ENCODE measurements at regions not wholly inside any gene's neighbourhood (a gene's known extent, or its start where the extent isn't known, plus 50 kb on each side); places are given as distances from the start of the nearest gene placed in this dataset.

- DNase-seq = no peak
Observed at GRCh38 chr6:2562721-2563451, 187.8 kb downstream of the MYLK4 start.

DNA sequence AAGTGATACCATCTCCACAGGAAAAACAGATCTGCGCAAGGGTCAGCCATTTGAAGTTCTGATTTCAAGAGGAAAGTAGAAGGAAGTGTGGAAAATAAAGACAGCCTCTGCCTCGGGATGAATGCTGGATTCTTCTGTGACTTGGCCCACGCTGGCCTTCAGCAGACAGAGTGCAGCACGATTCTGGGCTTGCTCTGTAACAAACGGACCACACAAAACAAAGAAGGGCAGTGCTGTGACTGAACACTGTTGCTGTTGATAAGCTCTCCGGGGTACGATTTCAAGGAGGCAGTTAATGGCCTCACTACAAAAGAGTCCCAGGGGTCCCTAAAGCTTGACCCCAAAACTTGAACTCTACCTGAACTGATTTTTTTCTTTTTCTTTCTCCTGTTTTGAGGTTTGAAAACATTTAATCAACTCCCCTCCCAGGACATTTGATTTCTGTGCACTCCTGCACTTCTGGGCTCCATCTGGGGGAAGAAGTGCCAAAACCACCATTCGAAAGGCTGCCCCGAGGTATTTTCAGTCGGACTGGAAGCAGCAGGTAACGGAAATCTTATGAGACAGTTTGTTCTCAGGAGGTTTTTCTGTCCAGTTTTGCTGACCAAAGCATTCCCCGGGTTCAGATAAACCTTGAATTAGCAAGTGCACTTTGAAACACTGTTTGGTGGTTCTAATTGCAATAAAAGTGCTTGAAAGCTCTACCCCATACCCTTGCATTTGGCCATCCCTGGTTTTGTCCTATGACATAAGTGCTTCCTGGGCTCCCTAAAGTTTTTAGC, 189.6 kb downstream of the MYLK4 start:
- peak; percentile 59 for DNase-seq

GRCh38 chr6:2560140-2560818, 190.4 kb downstream of the MYLK4 start:
- DNase-seq = no peak

DNA sequence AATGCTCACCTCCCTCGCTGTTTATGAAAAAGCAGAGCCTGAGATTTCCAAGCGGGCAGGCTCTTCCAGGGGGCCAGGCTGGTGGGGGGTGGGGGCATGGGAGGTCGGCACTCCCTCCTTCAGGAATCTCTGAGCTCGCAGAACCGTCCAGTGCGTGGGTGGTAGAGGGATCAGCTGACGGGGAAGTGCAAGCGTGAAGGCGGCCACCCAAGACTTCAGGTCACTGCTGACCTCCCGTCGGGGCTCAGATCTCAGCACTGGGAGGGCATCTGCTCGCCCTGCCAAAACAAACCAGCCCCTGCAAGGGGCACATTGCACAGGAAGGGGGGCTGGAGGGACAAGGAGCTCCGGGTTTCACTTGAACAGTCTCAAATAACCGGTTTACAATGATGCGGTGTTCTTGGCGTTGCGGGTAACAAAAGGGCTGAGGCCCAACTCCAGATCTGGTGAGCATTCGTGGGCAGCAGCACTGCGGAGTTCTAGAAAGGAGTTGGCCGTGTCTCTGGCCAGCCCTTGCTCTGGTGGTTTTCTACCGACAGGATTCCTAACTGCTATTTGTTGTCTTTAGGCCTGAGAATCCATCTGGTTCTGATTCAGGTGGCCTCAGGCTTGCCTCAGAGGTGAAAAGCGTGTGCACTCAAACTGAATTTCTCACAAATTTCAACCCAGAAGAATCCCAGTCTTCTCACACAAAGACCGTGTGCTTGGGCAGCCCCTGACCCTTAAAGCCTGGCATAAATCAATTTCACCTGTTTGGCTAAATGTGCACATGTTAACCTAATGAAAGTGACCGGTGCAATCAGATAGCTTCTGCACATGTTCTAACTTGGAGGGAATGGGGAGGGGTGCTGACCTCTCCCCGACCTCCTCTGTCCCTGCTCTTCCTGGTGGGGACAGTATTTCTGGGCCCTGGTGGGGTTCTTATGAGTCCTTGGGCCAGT, 191.6 kb downstream of the MYLK4 start:
- peak; percentile 64 for DNase-seq

DNA sequence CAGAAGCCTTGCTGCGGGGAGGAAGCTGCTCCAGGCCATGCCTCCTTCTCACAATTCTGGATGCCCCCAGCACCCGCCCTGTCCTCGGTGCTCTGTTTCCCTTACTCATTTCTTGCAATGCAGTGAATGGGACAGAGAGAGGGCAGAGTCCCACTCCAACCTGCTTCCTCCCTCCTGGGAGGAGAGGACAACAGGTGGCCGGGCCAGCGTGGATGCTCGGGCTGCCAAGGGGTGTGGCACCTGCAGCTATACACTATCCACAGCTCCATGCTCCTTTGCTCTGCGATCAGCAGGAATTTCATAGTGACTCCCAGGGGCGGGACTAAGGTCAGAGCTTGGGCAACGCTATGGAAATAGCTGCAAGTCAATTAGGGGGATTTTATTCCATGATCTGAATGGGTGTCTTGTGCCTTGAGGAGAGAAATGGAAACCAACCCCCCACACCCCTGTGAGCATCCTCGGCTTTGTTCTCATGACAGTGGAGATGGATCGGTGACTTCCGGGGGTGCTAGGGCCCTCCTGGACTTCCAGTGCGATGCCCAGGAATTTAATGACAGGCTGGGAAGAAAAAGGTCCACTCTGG, 192.5 kb downstream of the MYLK4 start:
- no peak for DNase-seq

GRCh38 chr6:2557181-2557720, 193.5 kb downstream of the MYLK4 start:
- DNase-seq = no peak

DNA sequence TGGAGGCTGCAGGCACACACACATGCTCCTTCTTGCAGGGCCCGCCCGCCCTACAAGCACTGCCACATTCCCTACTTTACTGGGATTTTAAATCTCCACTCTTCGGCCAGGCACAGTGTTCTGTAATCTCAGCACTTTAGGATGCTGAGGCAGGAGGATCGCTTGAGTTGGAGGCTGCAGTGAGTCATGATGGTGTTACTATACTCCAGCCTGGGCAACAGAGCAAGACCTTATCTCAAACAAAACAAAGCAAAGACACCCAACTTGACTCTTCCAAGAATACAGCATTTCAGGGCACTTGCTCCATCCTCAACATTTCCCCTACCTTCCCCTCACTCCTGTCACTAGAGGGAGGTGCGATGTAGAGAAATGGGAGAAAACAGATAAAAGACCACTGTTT, 194.0 kb downstream of the MYLK4 start:
- no peak for DNase-seq

DNA sequence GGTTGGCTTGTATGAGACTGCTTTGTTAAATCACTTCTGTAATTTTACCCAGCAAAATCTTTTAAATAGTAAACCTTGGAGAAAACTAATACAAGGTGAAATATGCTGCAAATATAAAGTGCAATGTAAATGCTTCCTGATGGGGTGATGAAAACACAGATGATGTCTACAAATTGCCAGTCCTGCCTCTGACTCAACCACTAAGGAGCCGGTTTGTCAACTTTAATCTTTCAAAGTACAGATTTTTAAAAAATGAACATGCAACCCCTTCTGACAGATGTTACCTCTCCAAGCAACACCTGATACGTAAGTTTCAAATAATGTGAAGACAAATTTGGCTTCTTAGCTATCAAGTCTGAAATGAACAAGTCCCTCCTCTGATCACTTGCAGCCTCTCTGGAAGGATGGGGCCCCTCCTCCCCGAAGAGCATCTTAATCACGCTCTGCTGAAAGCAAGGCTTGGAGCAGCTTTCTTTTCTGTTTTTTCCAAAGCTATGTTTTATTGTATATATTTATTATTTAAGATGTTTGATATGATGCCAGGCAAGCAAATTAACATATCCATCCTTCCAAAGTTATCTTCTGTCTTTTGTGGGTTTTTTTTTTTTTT, 196.0 kb downstream of the MYLK4 start:
- DNase-seq = no peak

DNA sequence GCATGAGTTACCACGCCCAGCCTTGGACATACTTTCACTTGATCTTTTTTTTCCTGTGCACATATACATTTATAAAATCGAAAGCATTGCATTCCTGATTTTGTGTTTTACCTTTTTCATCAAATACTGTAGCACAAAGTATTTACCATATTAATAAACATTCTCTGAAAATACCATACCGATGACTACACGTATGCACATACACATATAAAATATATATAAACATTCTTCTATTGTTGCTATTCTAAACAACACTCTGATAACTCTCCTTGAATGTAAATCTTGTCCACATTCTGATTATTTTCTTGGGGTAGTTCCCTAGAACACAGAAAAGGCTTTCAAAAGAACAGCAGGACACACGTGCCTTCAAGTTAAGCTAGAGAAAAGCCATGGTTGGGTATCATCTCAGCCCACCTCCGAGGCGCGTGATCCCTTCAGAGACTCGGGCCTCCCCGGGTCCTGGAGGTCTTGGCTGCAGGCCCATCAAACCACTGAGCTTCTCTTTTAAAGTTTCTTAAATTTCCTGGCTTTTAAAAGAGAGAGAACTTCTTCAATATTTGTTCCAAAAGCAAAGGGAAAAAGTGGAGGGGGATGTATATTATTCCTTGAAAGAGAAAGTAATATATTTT, 198.1 kb downstream of the MYLK4 start:
- no peak for DNase-seq

- no peak for DNase-seq
Observed at GRCh38 chr6:2551705-2552104, 199.0 kb downstream of the MYLK4 start.

GRCh38 chr6:2550247-2550646, 200.5 kb downstream of the MYLK4 start:
- DNase-seq = no peak

DNA sequence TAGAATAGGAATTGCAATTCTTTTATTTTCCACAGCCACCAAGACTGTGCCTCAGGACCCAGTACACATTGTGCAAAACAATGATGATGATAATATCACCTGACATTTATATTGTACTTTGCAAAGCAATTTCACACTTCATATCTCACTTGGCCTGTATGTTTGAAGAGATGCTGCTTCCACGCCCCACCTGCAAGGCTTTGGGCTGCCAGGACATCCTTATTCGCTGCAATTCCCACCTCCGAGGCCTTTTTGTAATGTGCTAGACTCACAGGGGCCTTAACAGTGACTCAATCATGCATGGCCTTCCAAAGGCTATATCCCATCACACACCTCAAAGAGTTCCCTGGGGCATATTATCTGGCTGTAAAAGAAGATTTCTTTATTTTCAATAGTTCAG, 200.9 kb downstream of the MYLK4 start:
- peak; percentile 48 for DNase-seq

DNA sequence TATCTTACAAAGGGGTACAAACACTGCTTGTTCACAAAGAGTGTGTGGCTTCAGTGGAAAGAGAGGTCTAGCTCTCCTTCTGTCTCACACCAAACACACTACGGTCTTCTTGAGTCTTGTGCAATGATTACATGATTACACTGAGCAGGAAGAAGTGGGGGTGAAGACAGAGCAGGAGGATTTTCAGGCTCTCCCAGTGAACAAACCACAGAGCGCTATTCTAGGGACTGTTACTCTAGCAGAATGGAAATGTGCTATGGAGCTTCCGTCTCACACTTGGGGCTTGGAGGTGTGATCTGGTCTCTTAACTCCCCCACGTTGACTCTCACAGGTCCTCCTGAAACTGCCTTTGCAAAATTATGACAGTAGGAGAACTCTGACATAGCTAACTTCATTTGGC, 203.4 kb downstream of the MYLK4 start:
- no peak for DNase-seq

GRCh38 chr6:2546901-2547300, 203.8 kb downstream of the MYLK4 start:
- no peak for DNase-seq

DNA sequence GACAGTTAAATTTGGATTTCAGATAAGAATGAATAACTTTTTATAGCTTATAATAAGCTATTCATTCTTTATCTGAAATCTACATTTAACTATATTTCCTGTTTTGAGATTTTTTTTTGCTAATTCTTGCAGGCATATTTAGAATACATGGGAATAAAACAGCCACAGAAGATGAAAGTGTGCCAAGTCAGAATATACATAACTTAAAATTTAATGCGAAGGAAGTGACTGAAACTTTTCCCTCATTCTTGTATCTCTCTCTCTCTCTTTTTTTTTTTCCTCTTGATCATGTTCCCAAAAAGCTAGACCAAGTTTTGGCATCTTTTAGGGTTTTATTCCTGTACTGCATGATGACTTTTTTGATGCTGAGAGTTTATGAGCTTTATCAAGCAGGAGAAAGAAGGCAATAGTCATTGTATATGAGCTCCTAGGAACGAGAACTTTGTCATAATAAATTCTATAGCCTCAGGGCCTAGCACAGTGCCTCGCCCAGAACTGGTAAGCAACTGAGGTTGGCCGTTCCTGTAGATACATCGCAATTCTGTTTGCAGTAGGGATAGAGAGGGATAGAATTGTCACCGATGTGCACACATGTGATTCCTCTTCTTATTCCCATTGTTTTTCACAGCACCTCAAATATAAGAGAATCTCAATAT, 205.2 kb downstream of the MYLK4 start:
- DNase-seq = no peak

DNA sequence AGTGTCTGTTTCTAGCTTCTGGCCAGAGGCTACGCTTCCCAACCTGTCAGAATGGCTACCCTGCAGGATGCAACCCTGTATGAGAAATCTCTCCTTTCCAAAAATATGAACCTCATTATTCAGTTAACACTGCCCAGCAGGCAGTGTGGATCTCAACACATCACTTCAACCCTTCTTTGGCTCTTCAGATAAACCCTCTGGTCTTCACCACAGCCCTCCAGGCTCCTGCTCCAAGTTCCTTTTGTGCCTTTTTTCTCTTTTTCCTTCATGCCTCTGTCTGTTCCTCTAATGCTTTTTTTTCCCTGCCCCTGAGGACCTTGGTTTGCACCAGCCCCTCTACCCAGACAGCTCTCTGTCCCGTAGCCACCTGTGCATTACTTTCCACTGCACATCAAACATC, 207.4 kb downstream of the MYLK4 start:
- DNase-seq = no peak

- DNase-seq = no peak
Observed at GRCh38 chr6:2542858-2543218, 207.9 kb downstream of the MYLK4 start.

DNA sequence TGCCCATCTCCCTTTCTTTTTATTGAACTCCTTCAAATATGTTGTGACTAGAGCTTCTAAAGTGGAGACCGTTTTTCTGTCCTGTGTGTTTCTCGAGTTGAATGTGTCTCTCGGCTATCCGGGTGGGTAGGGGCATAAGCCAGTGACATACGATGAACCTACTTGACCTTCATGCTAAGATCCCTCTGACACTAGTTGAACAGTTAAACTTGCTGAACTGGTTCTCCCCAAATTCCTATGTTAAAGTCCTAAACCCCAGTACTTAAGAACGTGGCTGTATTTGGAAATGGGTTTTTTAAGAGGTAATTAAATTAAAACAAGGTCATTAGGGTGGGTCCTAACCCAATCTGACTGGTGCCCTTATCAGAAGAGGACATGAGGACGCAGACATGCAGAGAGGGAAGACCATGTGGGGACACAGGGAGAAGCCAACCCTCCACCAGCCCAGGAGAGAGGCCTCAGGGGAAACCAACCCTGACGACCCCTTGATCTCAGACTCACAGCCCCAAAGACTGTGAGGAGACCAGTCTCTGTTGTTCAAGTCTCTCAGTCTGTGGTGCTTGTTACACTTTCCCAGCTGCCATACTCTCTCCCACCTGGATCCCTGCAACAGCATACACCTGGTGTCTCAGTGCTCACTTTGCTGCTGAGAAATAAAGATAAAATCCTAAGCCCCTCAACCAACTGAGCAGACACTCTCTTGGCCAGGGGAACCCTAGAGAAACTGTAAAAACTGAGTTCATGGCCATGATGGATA, 208.4 kb downstream of the MYLK4 start:
- no peak for DNase-seq

DNA sequence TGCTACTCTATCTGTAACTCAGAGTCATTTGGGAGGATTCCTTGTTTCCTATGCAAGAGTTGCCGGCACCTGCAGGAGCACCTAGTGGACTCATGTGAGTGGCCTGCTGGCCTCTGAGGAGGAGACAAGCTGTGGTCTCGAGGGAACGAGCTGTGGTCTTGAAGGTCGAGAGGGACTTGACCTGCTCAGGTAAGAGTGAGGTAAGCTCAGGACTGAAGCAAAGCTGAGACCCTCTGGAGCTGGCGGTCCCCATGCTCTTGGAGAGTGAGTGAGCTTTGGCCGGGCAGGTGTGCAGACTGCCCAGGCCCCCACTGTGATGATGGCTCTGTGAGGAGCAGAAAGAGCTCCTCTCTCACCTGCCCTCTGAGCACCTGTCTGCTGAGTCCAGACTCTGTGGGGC, 214.3 kb downstream of the MYLK4 start:
- no peak for DNase-seq

- no peak for DNase-seq
Observed at GRCh38 chr6:2535506-2535905, 215.2 kb downstream of the MYLK4 start.
